ENCODE measurements at regions not wholly inside any gene's neighbourhood (a gene's known extent, or its start where the extent isn't known, plus 50 kb on each side); places are given as distances from the start of the nearest gene placed in this dataset.

GRCh38 chr10:128568041-128568440, 441.8 kb upstream of the MKI67 start:
- TF ChIP-seq, protein P1, sequence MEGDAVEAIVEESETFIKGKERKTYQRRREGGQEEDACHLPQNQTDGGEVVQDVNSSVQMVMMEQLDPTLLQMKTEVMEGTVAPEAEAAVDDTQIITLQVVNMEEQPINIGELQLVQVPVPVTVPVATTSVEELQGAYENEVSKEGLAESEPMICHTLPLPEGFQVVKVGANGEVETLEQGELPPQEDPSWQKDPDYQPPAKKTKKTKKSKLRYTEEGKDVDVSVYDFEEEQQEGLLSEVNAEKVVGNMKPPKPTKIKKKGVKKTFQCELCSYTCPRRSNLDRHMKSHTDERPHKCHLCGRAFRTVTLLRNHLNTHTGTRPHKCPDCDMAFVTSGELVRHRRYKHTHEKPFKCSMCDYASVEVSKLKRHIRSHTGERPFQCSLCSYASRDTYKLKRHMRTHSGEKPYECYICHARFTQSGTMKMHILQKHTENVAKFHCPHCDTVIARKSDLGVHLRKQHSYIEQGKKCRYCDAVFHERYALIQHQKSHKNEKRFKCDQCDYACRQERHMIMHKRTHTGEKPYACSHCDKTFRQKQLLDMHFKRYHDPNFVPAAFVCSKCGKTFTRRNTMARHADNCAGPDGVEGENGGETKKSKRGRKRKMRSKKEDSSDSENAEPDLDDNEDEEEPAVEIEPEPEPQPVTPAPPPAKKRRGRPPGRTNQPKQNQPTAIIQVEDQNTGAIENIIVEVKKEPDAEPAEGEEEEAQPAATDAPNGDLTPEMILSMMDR (IDR thresholded peaks at IDR 0.05; ENCODE audit: low read depth, low read length) = no peak
- no peak for TF ChIP-seq EZH2phosphoT487 (IDR thresholded peaks at IDR 0.05; ENCODE audit: low read depth)

All from OCI-LY3 (cell line).